IgD-negative memory B cell (primary cell): ENCODE measurements at regions not wholly inside any gene's neighbourhood (a gene's known extent, or its start where the extent isn't known, plus 50 kb on each side); places are given as distances from the start of the nearest gene placed in this dataset.
"Not testable (repeated sequence)": the region's sequence is repeated elsewhere in the genome, so short reads cannot be mapped to it uniquely, and the experiment has no call there.

Experiments
- H3K27ac Mint-ChIP-seq, 3 donors: one replicate each; pipeline ENCODE4 v1.8.0; 2020 to 2022; ENCODE audit warnings: mild to moderate bottlenecking in 3 of 3, mixed read lengths in 3 of 3, moderate library complexity in 1 of 3
- H3K27me3 Mint-ChIP-seq: one replicate; pipeline ENCODE4 v1.8.0; 2021; ENCODE audit warnings: mixed read lengths
- H3K36me3 Mint-ChIP-seq: one replicate; pipeline ENCODE4 v1.8.0; 2020; ENCODE audit warnings: mild to moderate bottlenecking, mixed read lengths
- H3K4me1 Mint-ChIP-seq, 3 donors: one replicate each; pipeline ENCODE4 v1.8.0; 2020 to 2022; ENCODE audit warnings: mixed read lengths in 3 of 3, mild to moderate bottlenecking in 1 of 3
- H3K4me3 Mint-ChIP-seq, 4 donors: one replicate each; pipeline ENCODE4 v1.8.0; 2020 to 2022; ENCODE audit warnings: mild to moderate bottlenecking in 4 of 4, mixed read lengths in 4 of 4, moderate library complexity in 3 of 4
- H3K9me3 Mint-ChIP-seq, 3 donors: one replicate each; pipeline ENCODE4 v1.8.0; 2020 to 2021; ENCODE audit warnings: mixed read lengths in 3 of 3, mild to moderate bottlenecking in 1 of 3

DNA sequence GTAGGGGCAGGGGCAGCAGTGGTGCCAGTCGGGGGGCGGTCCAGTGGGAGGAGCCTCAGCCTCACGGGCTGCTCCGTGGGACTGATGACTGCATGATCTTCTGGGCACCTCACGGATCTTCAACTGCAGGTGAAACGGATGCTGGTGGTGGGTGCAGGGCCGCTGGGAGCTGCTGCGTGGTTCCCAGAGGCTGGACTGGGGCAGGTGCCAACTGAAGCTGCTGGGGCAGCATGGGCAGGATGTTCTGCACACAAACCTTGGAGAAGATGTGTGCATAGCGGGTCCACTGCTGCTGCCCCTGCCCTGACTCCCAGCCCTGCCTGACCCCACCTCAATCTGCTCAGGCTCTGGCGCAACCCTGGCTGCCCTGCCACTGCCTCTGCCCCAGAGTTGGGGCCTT is 104.2 kb upstream of the TP53BP2 start:
- H3K4me3 Mint-ChIP-seq, H3K9me3 Mint-ChIP-seq, H3K27me3 Mint-ChIP-seq, H3K36me3 Mint-ChIP-seq, H3K27ac Mint-ChIP-seq, H3K4me1 Mint-ChIP-seq: not testable (repeated sequence)

DNA sequence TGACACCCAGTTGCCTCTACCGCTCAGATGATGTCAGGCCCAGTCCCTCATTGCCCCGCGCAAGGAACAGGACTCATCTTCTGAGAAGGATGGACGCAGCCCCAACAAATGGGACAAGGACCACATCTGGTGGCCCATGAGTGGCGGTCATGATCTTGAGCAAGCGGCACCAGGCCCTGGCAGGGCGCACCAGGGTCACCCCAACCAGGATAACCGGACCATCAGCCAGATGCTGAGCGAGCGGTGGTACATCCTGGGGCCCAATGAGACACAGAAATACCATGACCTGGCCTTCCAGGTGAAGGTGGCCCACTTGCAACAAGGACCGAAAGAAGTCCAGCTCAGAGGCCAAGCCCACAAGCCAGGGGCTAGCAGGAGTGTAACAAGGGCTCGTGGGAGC is 102.3 kb upstream of the TP53BP2 start:
- not testable (repeated sequence) for H3K4me3 Mint-ChIP-seq, H3K4me1 Mint-ChIP-seq, H3K9me3 Mint-ChIP-seq, H3K27me3 Mint-ChIP-seq, H3K27ac Mint-ChIP-seq, H3K36me3 Mint-ChIP-seq

DNA sequence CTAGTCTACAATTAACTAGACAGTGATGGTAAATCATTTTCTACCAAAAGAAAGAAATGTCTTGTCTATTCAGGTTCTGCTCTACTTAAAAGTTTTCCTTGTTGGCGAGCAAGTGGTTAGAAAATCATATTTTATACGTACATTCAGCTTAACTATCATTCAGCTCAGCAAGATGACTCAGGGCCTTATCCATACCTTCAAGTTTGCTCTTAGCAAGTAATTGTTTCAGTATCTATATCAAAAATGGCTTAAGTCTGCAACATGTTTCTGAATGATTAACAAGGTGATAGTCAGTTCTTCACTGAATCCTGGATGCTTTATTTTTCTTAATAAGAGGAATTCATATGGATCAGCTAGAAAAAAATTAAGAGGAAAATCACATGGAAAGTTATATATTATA is 90.8 kb upstream of the TP53BP2 start:
- not testable (repeated sequence) for H3K27me3 Mint-ChIP-seq, H3K36me3 Mint-ChIP-seq, H3K9me3 Mint-ChIP-seq, H3K4me3 Mint-ChIP-seq, H3K27ac Mint-ChIP-seq, H3K4me1 Mint-ChIP-seq

DNA sequence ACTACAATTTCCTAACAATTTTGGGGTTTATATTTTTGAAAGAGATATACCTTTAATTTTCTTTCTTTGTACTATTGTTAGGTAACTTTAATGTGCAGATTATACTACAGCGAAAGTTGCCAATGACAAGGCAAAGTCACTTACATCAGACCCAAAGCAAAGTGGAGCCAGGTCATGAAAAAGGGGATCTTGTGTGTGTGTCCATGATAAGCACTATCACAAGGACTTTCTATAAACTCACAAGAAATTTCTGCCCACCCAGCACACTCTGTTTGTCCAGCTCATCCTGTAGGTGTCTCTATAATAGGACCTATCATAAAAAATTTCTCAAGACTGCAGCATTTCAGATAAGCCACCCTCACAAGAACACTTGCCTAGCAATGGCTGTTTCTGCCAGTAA is 85.7 kb upstream of the TP53BP2 start:
- not testable (repeated sequence) for H3K4me1 Mint-ChIP-seq, H3K27me3 Mint-ChIP-seq, H3K36me3 Mint-ChIP-seq, H3K4me3 Mint-ChIP-seq, H3K27ac Mint-ChIP-seq, H3K9me3 Mint-ChIP-seq

DNA sequence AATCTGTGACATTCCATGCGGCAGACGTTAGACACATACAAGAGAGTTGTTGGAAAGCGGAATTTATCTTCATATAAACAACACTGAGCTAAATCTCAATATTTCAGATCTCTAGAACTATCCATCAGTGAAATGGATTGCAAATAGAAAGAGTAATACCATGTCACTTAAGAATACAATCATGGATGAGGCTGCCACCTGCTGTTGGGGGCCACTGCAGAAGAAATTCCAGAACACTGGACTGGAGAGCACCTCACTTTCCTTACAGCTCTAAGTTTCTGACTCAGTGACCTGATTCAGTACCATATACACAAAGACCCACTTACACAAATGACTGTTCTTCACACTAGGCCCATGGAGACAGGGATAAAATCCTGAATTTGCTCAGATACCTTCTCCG is 75.1 kb upstream of the TP53BP2 start:
- not testable (repeated sequence) for H3K36me3 Mint-ChIP-seq, H3K9me3 Mint-ChIP-seq, H3K4me1 Mint-ChIP-seq, H3K27me3 Mint-ChIP-seq, H3K27ac Mint-ChIP-seq, H3K4me3 Mint-ChIP-seq

DNA sequence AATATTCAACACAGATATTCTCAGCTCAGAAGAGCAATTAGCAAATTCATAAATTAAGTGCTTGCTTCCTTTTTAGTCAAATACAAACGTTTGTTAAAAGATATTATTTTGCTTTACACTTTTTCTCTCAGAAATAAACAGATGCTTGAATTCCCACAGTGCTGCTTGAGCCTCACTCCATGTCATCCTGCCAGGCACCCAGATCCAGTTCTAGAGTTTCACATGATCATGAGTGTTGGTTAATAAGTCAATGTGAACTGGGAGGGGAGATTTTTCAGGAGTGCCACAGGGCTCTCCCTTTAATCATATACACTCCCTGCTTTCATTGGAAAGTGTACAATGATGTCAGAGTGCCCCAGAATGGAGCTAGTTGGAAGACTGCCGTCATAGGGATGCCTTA is 69.7 kb upstream of the TP53BP2 start:
- not testable (repeated sequence) for H3K4me3 Mint-ChIP-seq, H3K36me3 Mint-ChIP-seq, H3K9me3 Mint-ChIP-seq, H3K27me3 Mint-ChIP-seq, H3K4me1 Mint-ChIP-seq, H3K27ac Mint-ChIP-seq

DNA sequence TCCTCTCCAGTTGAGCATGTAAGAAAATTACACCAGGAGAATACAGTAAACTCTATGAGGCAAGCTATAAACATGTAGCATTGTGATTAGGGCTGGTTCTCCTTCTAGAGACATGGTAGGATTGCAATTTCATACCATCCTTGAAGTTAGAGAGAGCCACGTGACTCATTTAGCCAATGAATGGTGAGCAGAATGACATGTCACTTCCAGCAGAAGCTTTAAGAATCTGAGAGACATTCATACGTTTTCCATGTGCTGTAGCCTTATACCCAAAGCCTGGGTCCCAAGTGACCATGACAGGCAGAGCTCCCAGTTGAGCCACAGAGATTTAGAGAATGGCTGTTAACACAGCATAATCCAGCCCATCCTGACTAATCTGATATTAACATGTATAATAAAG is 68.0 kb upstream of the TP53BP2 start:
- not testable (repeated sequence) for H3K27me3 Mint-ChIP-seq, H3K4me3 Mint-ChIP-seq, H3K9me3 Mint-ChIP-seq, H3K4me1 Mint-ChIP-seq, H3K27ac Mint-ChIP-seq, H3K36me3 Mint-ChIP-seq

DNA sequence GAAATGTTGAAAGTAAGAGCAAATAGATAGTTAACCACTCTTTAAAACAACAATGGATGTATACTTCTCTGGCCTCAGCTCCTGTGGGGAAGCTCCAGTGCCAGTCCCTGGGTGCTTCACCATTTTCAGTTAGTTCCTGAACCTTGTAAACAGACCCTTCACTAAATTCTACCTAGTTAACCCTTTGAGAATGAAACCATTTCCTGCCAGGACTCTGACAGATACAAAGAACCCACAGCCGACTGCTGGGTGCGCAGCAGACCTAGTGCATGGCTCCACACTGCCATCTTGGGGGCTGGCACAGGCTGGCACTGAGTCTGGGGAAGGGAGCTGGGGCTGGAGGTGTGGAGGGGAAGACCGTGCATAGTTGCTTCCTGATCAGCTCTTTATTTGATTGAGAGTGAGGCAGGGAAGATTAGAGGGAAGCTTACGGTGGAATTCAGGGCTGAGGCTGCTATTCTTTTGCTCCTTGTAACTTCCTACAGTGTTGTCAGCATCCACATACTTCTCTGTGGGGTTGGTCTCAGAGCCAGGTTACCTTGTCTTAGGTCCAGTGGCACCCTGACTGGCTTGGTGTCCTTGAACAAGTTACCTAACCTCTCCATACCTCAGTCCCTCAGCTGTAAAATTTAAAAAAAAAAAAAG is 62.3 kb upstream of the TP53BP2 start:
- not testable (repeated sequence) for H3K36me3 Mint-ChIP-seq, H3K9me3 Mint-ChIP-seq, H3K4me1 Mint-ChIP-seq, H3K27me3 Mint-ChIP-seq, H3K4me3 Mint-ChIP-seq, H3K27ac Mint-ChIP-seq

DNA sequence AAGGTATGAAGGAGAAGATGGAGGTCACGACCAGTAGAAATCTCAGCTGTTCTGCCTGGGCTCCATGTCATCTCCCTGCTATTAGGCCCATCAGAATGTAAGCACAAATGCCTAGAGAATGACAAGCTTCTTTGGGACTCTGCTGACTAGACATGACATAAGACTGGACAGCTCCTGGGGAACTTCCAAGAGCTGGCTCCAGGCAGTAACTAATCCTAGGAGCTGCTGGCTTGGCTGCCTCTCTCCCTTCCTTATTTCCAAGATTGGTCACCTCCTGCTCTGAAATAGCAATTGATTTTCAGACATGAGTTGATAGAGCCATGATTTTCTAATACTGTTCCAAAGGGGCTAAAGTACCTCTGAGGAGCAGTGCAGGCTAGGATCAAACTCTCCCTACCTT is 57.5 kb upstream of the TP53BP2 start:
- not testable (repeated sequence) for H3K9me3 Mint-ChIP-seq, H3K4me3 Mint-ChIP-seq, H3K36me3 Mint-ChIP-seq, H3K4me1 Mint-ChIP-seq, H3K27me3 Mint-ChIP-seq, H3K27ac Mint-ChIP-seq

DNA sequence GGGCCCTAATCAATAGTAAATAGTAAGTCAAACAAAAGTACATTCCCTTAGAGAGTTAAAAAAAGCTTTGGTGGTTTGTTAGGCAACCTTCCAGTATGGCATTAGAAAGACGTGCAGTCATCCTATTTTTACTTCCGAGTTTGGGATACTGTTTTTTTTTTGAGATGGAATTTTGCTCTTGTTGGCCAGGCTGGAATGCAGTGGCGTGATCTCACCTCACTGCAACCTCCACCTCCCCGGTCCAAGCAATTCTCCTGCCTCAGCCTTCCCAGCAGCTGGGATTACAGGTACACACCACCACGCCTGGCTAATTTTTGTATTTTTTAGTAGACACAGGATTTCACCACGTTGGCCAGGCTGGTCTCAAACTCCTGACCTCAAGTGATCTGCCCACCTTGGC is 54.0 kb upstream of the TP53BP2 start:
- H3K27me3 Mint-ChIP-seq, H3K9me3 Mint-ChIP-seq, H3K36me3 Mint-ChIP-seq, H3K4me1 Mint-ChIP-seq, H3K27ac Mint-ChIP-seq, H3K4me3 Mint-ChIP-seq: not testable (repeated sequence)

DNA sequence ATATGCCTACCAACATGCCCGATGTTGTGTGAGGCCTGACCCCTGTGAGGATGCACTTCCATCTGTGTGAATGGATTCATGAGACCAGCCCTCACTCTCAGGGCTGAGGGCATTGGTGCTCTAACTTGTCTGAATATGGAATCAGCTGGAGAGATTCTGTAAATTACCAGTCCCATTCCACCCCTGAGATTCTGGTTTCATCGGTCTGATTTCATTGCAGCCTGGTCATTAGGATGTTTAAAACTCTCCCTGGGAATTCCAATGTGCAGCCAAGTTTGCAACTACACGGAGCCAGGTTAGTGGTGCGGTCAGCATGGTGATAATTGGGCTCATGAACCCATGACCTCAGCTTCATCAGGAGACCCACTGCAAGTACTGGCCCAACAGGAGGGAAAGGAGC is 51.4 kb upstream of the TP53BP2 start:
- not testable (repeated sequence) for H3K27me3 Mint-ChIP-seq, H3K27ac Mint-ChIP-seq, H3K4me3 Mint-ChIP-seq, H3K4me1 Mint-ChIP-seq, H3K9me3 Mint-ChIP-seq, H3K36me3 Mint-ChIP-seq

DNA sequence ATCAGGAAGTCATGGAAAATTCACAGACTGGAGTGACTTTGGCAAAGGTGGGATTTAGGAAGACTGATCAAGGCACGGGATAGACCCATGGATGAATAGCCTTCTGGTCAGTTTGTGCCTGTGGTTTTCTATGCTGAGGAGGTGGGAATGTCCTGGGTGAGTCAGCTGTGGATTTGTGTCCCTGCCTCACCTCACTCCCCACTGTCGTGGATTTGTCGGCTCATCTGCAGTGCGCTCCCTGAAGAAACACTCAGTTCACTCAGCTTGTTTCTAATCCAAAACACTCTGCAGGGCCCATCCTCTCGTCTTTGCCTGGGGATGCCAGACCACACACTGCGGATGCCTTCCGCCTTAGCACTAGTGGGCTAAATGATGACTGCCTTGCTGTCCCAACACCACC is 50.2 kb upstream of the TP53BP2 start:
- H3K4me3 Mint-ChIP-seq, H3K4me1 Mint-ChIP-seq, H3K9me3 Mint-ChIP-seq: not testable (repeated sequence)

More for the DNA sequence above, 50.2 kb upstream of the TP53BP2 start:
- not testable (repeated sequence) for H3K27me3 Mint-ChIP-seq, H3K27ac Mint-ChIP-seq, H3K36me3 Mint-ChIP-seq
